GM12874 (cell line): ENCODE measurements at regions not wholly inside any gene's neighbourhood (a gene's known extent, or its start where the extent isn't known, plus 50 kb on each side); places are given as distances from the start of the nearest gene placed in this dataset.

Source experiments
- CTCF ChIP-seq: IDR thresholded peaks from 2 replicates; pipeline ENCODE4 v1.5.1; 2011; ENCODE audit warnings: low read depth, mild to moderate bottlenecking, control low read depth, low read length, moderate library complexity; ENCODE audit not compliant: insufficient read depth

- TF ChIP-seq CTCF, result no peak
Observed at GRCh38 chr4:26261405-26261804, 59.4 kb upstream of the RBPJ start.

GRCh38 chr4:26263165-26263564, 57.6 kb upstream of the RBPJ start:
- no peak for TF ChIP-seq CTCF

- no peak for TF ChIP-seq CTCF
Observed at GRCh38 chr4:26264109-26264508, 56.7 kb upstream of the RBPJ start.

- TF ChIP-seq CTCF, result no peak
Observed at GRCh38 chr4:26267087-26267486, 53.7 kb upstream of the RBPJ start.

- TF ChIP-seq CTCF, result no peak
Observed at GRCh38 chr4:26268246-26268645, 52.6 kb upstream of the RBPJ start.

GRCh38 chr4:26269038-26269437, 51.8 kb upstream of the RBPJ start:
- TF ChIP-seq CTCF, result no peak
